ENCODE measurements at regions not wholly inside any gene's neighbourhood (a gene's known extent, or its start where the extent isn't known, plus 50 kb on each side); places are given as distances from the start of the nearest gene placed in this dataset.

DNA sequence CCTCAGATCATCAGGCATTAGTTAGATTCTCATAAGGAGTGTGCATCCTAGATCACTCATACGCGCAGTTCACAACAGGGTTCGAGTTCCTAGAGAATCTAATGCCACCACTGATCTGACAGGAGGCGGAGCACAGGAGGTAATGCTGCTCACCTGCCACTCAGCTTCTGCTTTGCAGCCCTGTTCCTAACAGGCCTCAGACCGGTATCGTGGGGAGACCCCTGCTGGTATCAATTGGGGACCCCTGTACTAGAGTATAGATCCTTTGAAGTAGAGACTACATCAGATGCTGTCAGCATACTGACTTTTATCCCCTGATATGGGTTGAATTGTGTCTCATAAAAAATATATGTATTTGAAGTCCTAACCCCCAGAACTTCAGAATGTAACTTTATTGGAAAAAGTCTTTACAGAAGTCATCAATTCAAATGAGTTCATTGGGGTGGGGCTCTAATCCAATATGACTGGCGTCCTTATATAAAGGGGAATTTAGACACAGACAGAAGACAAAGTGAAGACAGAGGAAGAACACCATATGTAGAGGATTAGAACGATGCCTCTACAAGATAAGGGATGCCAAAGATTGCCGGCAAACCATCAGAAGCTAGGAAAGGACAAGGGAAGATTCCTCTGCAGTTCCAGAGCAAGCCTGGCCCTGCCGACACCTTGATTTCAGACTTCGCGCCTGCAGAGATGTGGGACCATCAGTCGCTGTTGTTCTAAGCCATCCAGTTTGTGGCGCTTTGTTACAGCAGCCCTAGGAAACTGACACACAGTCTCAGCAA, 104.4 kb upstream of the BTBD3 start:
- peaks cover 6% of the 10 kb centered on the region for H3K9me3 Mint-ChIP-seq
- H3K27ac Mint-ChIP-seq = no peak overlapping the region
- CTCF ChIA-PET = no interaction called here
- no peak overlapping the region for H3K4me3 Mint-ChIP-seq
- POLR2A ChIA-PET = no interaction called here
- H3K4me1 Mint-ChIP-seq = no peaks in the 10 kb centered on the region
- DNase-seq = no peak
- no peak for ATAC-seq (ENCODE audit: low read depth)
- H3K27me3 Mint-ChIP-seq = no peaks in the 10 kb centered on the region
- intact Hi-C loops (cut with micrococcal nuclease) = no loop called here
- H3K36me3 Mint-ChIP-seq (ENCODE audit: low read depth) = no peaks in the 10 kb centered on the region
- TF ChIP-seq, protein P1, sequence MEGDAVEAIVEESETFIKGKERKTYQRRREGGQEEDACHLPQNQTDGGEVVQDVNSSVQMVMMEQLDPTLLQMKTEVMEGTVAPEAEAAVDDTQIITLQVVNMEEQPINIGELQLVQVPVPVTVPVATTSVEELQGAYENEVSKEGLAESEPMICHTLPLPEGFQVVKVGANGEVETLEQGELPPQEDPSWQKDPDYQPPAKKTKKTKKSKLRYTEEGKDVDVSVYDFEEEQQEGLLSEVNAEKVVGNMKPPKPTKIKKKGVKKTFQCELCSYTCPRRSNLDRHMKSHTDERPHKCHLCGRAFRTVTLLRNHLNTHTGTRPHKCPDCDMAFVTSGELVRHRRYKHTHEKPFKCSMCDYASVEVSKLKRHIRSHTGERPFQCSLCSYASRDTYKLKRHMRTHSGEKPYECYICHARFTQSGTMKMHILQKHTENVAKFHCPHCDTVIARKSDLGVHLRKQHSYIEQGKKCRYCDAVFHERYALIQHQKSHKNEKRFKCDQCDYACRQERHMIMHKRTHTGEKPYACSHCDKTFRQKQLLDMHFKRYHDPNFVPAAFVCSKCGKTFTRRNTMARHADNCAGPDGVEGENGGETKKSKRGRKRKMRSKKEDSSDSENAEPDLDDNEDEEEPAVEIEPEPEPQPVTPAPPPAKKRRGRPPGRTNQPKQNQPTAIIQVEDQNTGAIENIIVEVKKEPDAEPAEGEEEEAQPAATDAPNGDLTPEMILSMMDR (IDR thresholded peaks at IDR 0.05) = no peak

DNA sequence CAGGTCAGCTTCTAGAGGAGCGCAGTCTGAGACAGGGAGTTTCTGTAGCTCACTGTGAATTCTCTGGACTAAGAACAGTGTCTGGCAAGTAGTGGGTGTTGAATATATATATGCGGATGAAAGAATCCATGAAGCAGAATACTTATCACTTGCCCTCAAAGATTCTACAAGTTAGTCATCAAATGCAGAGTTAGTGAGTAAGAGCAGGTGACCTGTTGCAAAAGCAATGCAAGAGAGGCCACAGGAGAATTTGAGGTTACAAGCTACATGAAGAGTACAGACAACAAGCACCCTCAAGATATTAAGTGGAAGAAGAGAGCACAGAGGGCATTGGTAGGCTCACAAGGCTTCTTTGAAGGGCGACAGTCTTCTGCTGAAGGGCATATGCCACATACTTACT, 103.4 kb upstream of the BTBD3 start:
- no peak overlapping the region for H3K4me3 Mint-ChIP-seq
- intact Hi-C loops (cut with micrococcal nuclease) = no loop called here
- no peaks in the 10 kb centered on the region for H3K27me3 Mint-ChIP-seq
- no peak overlapping the region for H3K27ac Mint-ChIP-seq
- ChIA-PET CTCF (no interaction called here), POLR2A (no interaction called here)
- peaks cover 6% of the 10 kb centered on the region for H3K9me3 Mint-ChIP-seq
- TF ChIP-seq, protein P1 (IDR thresholded peaks at IDR 0.05) = no peak
- no peaks in the 10 kb centered on the region for H3K4me1 Mint-ChIP-seq
- ATAC-seq (ENCODE audit: low read depth) (no peak), DNase-seq (no peak)
- no peaks in the 10 kb centered on the region for H3K36me3 Mint-ChIP-seq (ENCODE audit: low read depth)

DNA sequence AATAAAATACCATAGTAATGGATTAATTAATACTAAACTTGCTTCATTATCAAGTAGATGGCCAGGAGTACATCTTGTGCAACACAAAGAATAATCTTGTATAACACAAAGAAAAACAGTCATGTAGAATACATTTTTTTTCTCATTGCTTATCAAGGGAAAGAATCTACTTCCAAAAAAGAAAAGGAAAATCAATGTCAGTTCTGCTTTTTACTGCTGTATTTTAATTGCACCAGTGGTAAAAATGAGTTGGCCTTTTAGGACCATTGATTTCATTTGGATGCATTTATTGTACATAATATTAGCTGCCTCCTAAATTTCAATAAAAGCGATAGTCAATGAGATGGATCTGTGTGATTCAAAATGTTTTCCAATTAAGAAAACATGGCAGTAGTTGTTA, 96.9 kb upstream of the BTBD3 start:
- Mint-ChIP-seq H3K36me3 (ENCODE audit: low read depth) (no peaks in the 10 kb centered on the region), H3K9me3 (no peaks in the 10 kb centered on the region), H3K27me3 (no peaks in the 10 kb centered on the region), H3K4me1 (no peaks in the 10 kb centered on the region), H3K27ac (no peak overlapping the region), H3K4me3 (no peak overlapping the region)
- intact Hi-C loops (cut with micrococcal nuclease) = no loop called here
- TF ChIP-seq, protein P1 (IDR thresholded peaks at IDR 0.05) = no peak
- DNase-seq = no peak
- ChIA-PET POLR2A (no interaction called here), CTCF (no interaction called here)
- no peak for ATAC-seq (ENCODE audit: low read depth)

DNA sequence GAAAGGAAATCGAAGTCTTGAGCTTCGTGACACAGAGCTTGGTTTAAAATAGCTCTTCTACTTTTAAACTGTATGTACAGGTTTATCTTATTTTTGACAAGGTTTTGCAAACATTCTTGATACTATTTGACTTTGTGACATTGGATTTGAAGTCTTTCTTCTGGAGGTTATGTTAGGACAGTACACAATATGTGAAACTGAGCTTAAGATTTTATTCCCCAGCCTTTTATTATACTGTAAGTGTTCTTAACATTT, 95.2 kb upstream of the BTBD3 start:
- CTCF ChIA-PET = no interaction called here
- H3K36me3 Mint-ChIP-seq (ENCODE audit: low read depth) = no peaks in the 10 kb centered on the region
- no peak overlapping the region for H3K4me3 Mint-ChIP-seq
- POLR2A ChIA-PET = no interaction called here
- TF ChIP-seq, protein P1 (IDR thresholded peaks at IDR 0.05) = no peak
- ATAC-seq (ENCODE audit: low read depth) (no peak), DNase-seq (no peak)
- H3K4me1 Mint-ChIP-seq = no peaks in the 10 kb centered on the region
- H3K27ac Mint-ChIP-seq = no peak overlapping the region
- no peaks in the 10 kb centered on the region for H3K27me3 Mint-ChIP-seq
- no peaks in the 10 kb centered on the region for H3K9me3 Mint-ChIP-seq
- intact Hi-C loops (cut with micrococcal nuclease) = no loop called here

DNA sequence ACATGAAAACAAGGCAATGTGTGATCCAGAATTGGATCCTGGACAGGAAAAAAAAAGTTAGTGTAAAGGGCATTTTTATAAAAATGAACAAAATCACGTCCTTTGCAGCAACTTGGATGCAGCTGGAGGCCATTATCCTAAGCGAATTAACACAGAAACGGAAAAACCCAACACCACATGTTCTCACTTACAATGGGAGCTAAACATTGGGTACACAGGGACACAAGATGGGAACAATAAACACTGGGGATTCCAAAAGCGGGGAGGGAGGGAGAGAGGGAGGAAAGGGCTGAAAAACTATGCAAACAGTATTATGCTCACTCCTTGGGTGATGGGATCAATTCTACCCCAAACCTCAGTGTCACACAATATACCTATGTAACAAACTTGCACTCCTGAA, 91.4 kb upstream of the BTBD3 start:
- Mint-ChIP-seq H3K4me3 (no peak overlapping the region), H3K36me3 (ENCODE audit: low read depth) (no peaks in the 10 kb centered on the region), H3K9me3 (no peaks in the 10 kb centered on the region), H3K27ac (no peak overlapping the region), H3K27me3 (no peaks in the 10 kb centered on the region), H3K4me1 (no peaks in the 10 kb centered on the region)
- CTCF ChIA-PET = no interaction called here
- intact Hi-C loops (cut with micrococcal nuclease) = no loop called here
- DNase-seq = no peak
- ATAC-seq (ENCODE audit: low read depth) = no peak
- TF ChIP-seq, protein P1 (IDR thresholded peaks at IDR 0.05) = no peak
- POLR2A ChIA-PET = no interaction called here

Measured in activated B cell treated with CpG ODN at 0.5 μM for 24 hours (primary cell).